ENCODE measurements at regions not wholly inside any gene's neighbourhood (a gene's known extent, or its start where the extent isn't known, plus 50 kb on each side); places are given as distances from the start of the nearest gene placed in this dataset.

- DNase-seq, result peak; percentile 21
- Histone ChIP-seq H3K27ac (ENCODE audit: low read length) (no peak overlapping the region), H3K27me3 (ENCODE audit: control insufficient read depth, insufficient read depth, low read length) (no peaks in the 10 kb centered on the region), H3K4me1 (ENCODE audit: control insufficient read depth, insufficient read depth, low read length) (no peaks in the 10 kb centered on the region), H3K9me3 (replicated peaks; ENCODE audit: control insufficient read depth, low read depth, low read length) (no peaks in the 10 kb centered on the region), H3K36me3 (ENCODE audit: control insufficient read depth, insufficient read depth, low read length) (no peaks in the 10 kb centered on the region), H3K4me3 (ENCODE audit: low read length) (no peak overlapping the region)
- WGBS (ENCODE audit: insufficient coverage), result 40% methylated on average over 1 of the region's 3 CpGs
These were observed 418.9 kb downstream of the EPHA4 start for GRCh38 chr2:221153226-221153625.

GRCh38 chr2:221154176-221154575, 417.9 kb downstream of the EPHA4 start:
- Histone ChIP-seq H3K27me3 (ENCODE audit: control insufficient read depth, insufficient read depth, low read length) (no peaks in the 10 kb centered on the region), H3K4me1 (ENCODE audit: control insufficient read depth, insufficient read depth, low read length) (no peaks in the 10 kb centered on the region), H3K27ac (ENCODE audit: low read length) (no peak overlapping the region), H3K36me3 (ENCODE audit: control insufficient read depth, insufficient read depth, low read length) (no peaks in the 10 kb centered on the region), H3K9me3 (replicated peaks; ENCODE audit: control insufficient read depth, low read depth, low read length) (no peaks in the 10 kb centered on the region), H3K4me3 (ENCODE audit: low read length) (no peak overlapping the region)
- WGBS (ENCODE audit: insufficient coverage), result no CpG with 5 or more reads among the region's 7 CpGs
- DNase-seq, result no peak

- H3K9me3 ChIP-seq (replicated peaks; ENCODE audit: control insufficient read depth, low read depth, low read length), result no peaks in the 10 kb centered on the region
- H3K4me3 ChIP-seq (ENCODE audit: low read length), result no peak overlapping the region
- WGBS (ENCODE audit: insufficient coverage), result no CpG with 5 or more reads among the region's 7 CpGs
- H3K27ac ChIP-seq (ENCODE audit: low read length), result no peak overlapping the region
- H3K27me3 ChIP-seq (ENCODE audit: control insufficient read depth, insufficient read depth, low read length), result no peaks in the 10 kb centered on the region
- no peaks in the 10 kb centered on the region for H3K4me1 ChIP-seq (ENCODE audit: control insufficient read depth, insufficient read depth, low read length)
- DNase-seq, result no peak
- H3K36me3 ChIP-seq (ENCODE audit: control insufficient read depth, insufficient read depth, low read length), result no peaks in the 10 kb centered on the region
These were observed 415.9 kb downstream of the EPHA4 start for GRCh38 chr2:221156062-221156734.

- Histone ChIP-seq H3K27ac (ENCODE audit: low read length) (no peak overlapping the region), H3K4me3 (ENCODE audit: low read length) (no peak overlapping the region), H3K36me3 (ENCODE audit: control insufficient read depth, insufficient read depth, low read length) (no peaks in the 10 kb centered on the region), H3K4me1 (ENCODE audit: control insufficient read depth, insufficient read depth, low read length) (no peaks in the 10 kb centered on the region), H3K9me3 (replicated peaks; ENCODE audit: control insufficient read depth, low read depth, low read length) (no peaks in the 10 kb centered on the region), H3K27me3 (ENCODE audit: control insufficient read depth, insufficient read depth, low read length) (no peaks in the 10 kb centered on the region)
- DNase-seq, result no peak
- WGBS (ENCODE audit: insufficient coverage), result 83% methylated on average over 1 of the region's 1 CpG
These were observed 410.9 kb downstream of the EPHA4 start for GRCh38 chr2:221161186-221161585.

- peak; percentile 97 for DNase-seq
- 9% methylated on average over 6 of the region's 7 CpGs for WGBS (ENCODE audit: insufficient coverage)
- Histone ChIP-seq H3K4me3 (ENCODE audit: low read length) (no peak overlapping the region), H3K4me1 (ENCODE audit: control insufficient read depth, insufficient read depth, low read length) (no peaks in the 10 kb centered on the region), H3K27me3 (ENCODE audit: control insufficient read depth, insufficient read depth, low read length) (no peaks in the 10 kb centered on the region), H3K36me3 (ENCODE audit: control insufficient read depth, insufficient read depth, low read length) (no peaks in the 10 kb centered on the region), H3K9me3 (replicated peaks; ENCODE audit: control insufficient read depth, low read depth, low read length) (no peaks in the 10 kb centered on the region), H3K27ac (ENCODE audit: low read length) (peak overlapping the region; percentile 60)
These were observed 405.8 kb downstream of the EPHA4 start for GRCh38 chr2:221166292-221166691.

- H3K27me3 ChIP-seq (ENCODE audit: control insufficient read depth, insufficient read depth, low read length), result no peaks in the 10 kb centered on the region
These were observed 404.5 kb downstream of the EPHA4 start for GRCh38 chr2:221167561-221167960.

GRCh38 chr2:221169724-221170123, 402.4 kb downstream of the EPHA4 start:
- H3K27me3 ChIP-seq (ENCODE audit: control insufficient read depth, insufficient read depth, low read length), result no peaks in the 10 kb centered on the region
- no peak overlapping the region for H3K4me3 ChIP-seq (ENCODE audit: low read length)
- no peaks in the 10 kb centered on the region for H3K4me1 ChIP-seq (ENCODE audit: control insufficient read depth, insufficient read depth, low read length)
- no peak overlapping the region for H3K27ac ChIP-seq (ENCODE audit: low read length)
- WGBS (ENCODE audit: insufficient coverage), result no CpG with 5 or more reads among the region's 6 CpGs
- DNase-seq, result no peak
- no peaks in the 10 kb centered on the region for H3K9me3 ChIP-seq (replicated peaks; ENCODE audit: control insufficient read depth, low read depth, low read length)
- no peaks in the 10 kb centered on the region for H3K36me3 ChIP-seq (ENCODE audit: control insufficient read depth, insufficient read depth, low read length)

More at GRCh38 chr2:221167561-221167960, 404.5 kb downstream of the EPHA4 start:
- Histone ChIP-seq H3K4me3 (ENCODE audit: low read length) (no peak overlapping the region), H3K36me3 (ENCODE audit: control insufficient read depth, insufficient read depth, low read length) (no peaks in the 10 kb centered on the region), H3K9me3 (replicated peaks; ENCODE audit: control insufficient read depth, low read depth, low read length) (no peaks in the 10 kb centered on the region), H3K27ac (ENCODE audit: low read length) (no peak overlapping the region), H3K4me1 (ENCODE audit: control insufficient read depth, insufficient read depth, low read length) (no peaks in the 10 kb centered on the region)
- no peak for DNase-seq

- Histone ChIP-seq H3K9me3 (replicated peaks; ENCODE audit: control insufficient read depth, low read depth, low read length) (no peaks in the 10 kb centered on the region), H3K36me3 (ENCODE audit: control insufficient read depth, insufficient read depth, low read length) (no peaks in the 10 kb centered on the region), H3K4me1 (ENCODE audit: control insufficient read depth, insufficient read depth, low read length) (no peaks in the 10 kb centered on the region), H3K27me3 (ENCODE audit: control insufficient read depth, insufficient read depth, low read length) (no peaks in the 10 kb centered on the region), H3K4me3 (ENCODE audit: low read length) (no peak overlapping the region), H3K27ac (ENCODE audit: low read length) (no peak overlapping the region)
- WGBS (ENCODE audit: insufficient coverage), result no CpG with 5 or more reads among the region's 1 CpG
- no peak for DNase-seq
These were observed 401.6 kb downstream of the EPHA4 start for GRCh38 chr2:221170548-221170947.

- Histone ChIP-seq H3K36me3 (ENCODE audit: control insufficient read depth, insufficient read depth, low read length) (no peaks in the 10 kb centered on the region), H3K27ac (ENCODE audit: low read length) (no peak overlapping the region), H3K27me3 (ENCODE audit: control insufficient read depth, insufficient read depth, low read length) (no peaks in the 10 kb centered on the region), H3K4me1 (ENCODE audit: control insufficient read depth, insufficient read depth, low read length) (no peaks in the 10 kb centered on the region), H3K4me3 (ENCODE audit: low read length) (no peak overlapping the region), H3K9me3 (replicated peaks; ENCODE audit: control insufficient read depth, low read depth, low read length) (no peaks in the 10 kb centered on the region)
- peak; percentile 19 for DNase-seq
- WGBS (ENCODE audit: insufficient coverage), result 49% methylated on average over 6 of the region's 6 CpGs
These were observed 395.4 kb downstream of the EPHA4 start for GRCh38 chr2:221176667-221177066.

GRCh38 chr2:221178139-221178538, 394.0 kb downstream of the EPHA4 start:
- Histone ChIP-seq H3K4me3 (ENCODE audit: low read length) (no peak overlapping the region), H3K27ac (ENCODE audit: low read length) (no peak overlapping the region), H3K36me3 (ENCODE audit: control insufficient read depth, insufficient read depth, low read length) (no peaks in the 10 kb centered on the region), H3K27me3 (ENCODE audit: control insufficient read depth, insufficient read depth, low read length) (no peaks in the 10 kb centered on the region), H3K4me1 (ENCODE audit: control insufficient read depth, insufficient read depth, low read length) (no peaks in the 10 kb centered on the region), H3K9me3 (replicated peaks; ENCODE audit: control insufficient read depth, low read depth, low read length) (no peaks in the 10 kb centered on the region)
- no peak for DNase-seq
- WGBS (ENCODE audit: insufficient coverage), result 40% methylated on average over 2 of the region's 4 CpGs

- Histone ChIP-seq H3K27me3 (ENCODE audit: control insufficient read depth, insufficient read depth, low read length) (no peaks in the 10 kb centered on the region), H3K36me3 (ENCODE audit: control insufficient read depth, insufficient read depth, low read length) (no peaks in the 10 kb centered on the region), H3K4me3 (ENCODE audit: low read length) (no peak overlapping the region), H3K4me1 (ENCODE audit: control insufficient read depth, insufficient read depth, low read length) (no peaks in the 10 kb centered on the region), H3K9me3 (replicated peaks; ENCODE audit: control insufficient read depth, low read depth, low read length) (peaks cover 2% of the 10 kb centered on the region), H3K27ac (ENCODE audit: low read length) (no peak overlapping the region)
- WGBS (ENCODE audit: insufficient coverage), result 25% methylated on average over 2 of the region's 3 CpGs
- DNase-seq, result no peak
These were observed 385.2 kb downstream of the EPHA4 start for GRCh38 chr2:221186873-221187272.

Data from muscle of leg (tissue), 3 donors.